NCI-H526 treated with DMSO at 0.1 percent for 48 hours (cell line): ENCODE measurements at regions not wholly inside any gene's neighbourhood (a gene's known extent, or its start where the extent isn't known, plus 50 kb on each side); places are given as distances from the start of the nearest gene placed in this dataset.

Source experiments
- DNase-seq: peaks from one replicate; lab custom pipeline; 2025; lab: John Stamatoyannopoulos, UW

- DNase-seq = no peak
These were observed 315.2 kb downstream of the TDRD15 start for GRCh38 chr2:21438949-21439348.

- DNase-seq = no peak
These were observed 317.7 kb downstream of the TDRD15 start for GRCh38 chr2:21441442-21441841.

- DNase-seq = no peak
These were observed 319.8 kb downstream of the TDRD15 start for GRCh38 chr2:21443494-21444105.

- no peak for DNase-seq
These were observed 326.1 kb downstream of the TDRD15 start for GRCh38 chr2:21449881-21450280.

- DNase-seq = no peak
These were observed 327.6 kb downstream of the TDRD15 start for GRCh38 chr2:21451403-21451802.

GRCh38 chr2:21452263-21452662, 328.5 kb downstream of the TDRD15 start:
- DNase-seq = no peak

GRCh38 chr2:21452678-21453077, 328.9 kb downstream of the TDRD15 start:
- DNase-seq = peak; percentile 75

GRCh38 chr2:21453723-21454450, 330.1 kb downstream of the TDRD15 start:
- DNase-seq = no peak

GRCh38 chr2:21454839-21455238, 331.1 kb downstream of the TDRD15 start:
- no peak for DNase-seq

- DNase-seq = no peak
These were observed 338.0 kb downstream of the TDRD15 start for GRCh38 chr2:21461754-21462240.

GRCh38 chr2:21466341-21466927, 342.7 kb downstream of the TDRD15 start:
- DNase-seq = no peak

- DNase-seq = no peak
These were observed 343.6 kb downstream of the TDRD15 start for GRCh38 chr2:21467280-21467818.

- DNase-seq = no peak
These were observed 344.1 kb downstream of the TDRD15 start for GRCh38 chr2:21467910-21468309.

GRCh38 chr2:21468624-21469023, 344.9 kb downstream of the TDRD15 start:
- DNase-seq = no peak

GRCh38 chr2:21469158-21469557, 345.4 kb downstream of the TDRD15 start:
- no peak for DNase-seq

GRCh38 chr2:21469564-21469963, 345.8 kb downstream of the TDRD15 start:
- DNase-seq = no peak

GRCh38 chr2:21480162-21480561, 356.4 kb downstream of the TDRD15 start:
- DNase-seq = no peak

- no peak for DNase-seq
These were observed 360.9 kb downstream of the TDRD15 start for GRCh38 chr2:21484643-21485042.

- peak; percentile 18 for DNase-seq
These were observed 362.7 kb downstream of the TDRD15 start for GRCh38 chr2:21486445-21486844.

GRCh38 chr2:21489080-21489479, 365.3 kb downstream of the TDRD15 start:
- no peak for DNase-seq

GRCh38 chr2:21498016-21498415, 374.2 kb downstream of the TDRD15 start:
- no peak for DNase-seq

- DNase-seq = no peak
These were observed 376.7 kb downstream of the TDRD15 start for GRCh38 chr2:21500401-21500945.
